ENCODE measurements at regions not wholly inside any gene's neighbourhood (a gene's known extent, or its start where the extent isn't known, plus 50 kb on each side); places are given as distances from the start of the nearest gene placed in this dataset.

GRCh38 chr22:48366591-48366990 is 1461.1 kb downstream of the BRD1 start:
- Histone ChIP-seq H3K27ac (ENCODE audit: extremely low read depth, low read depth, low read length) (no peak overlapping the region), H3K4me1 (ENCODE audit: control insufficient read depth, insufficient read depth, low read length) (peaks cover 6% of the 10 kb centered on the region), H3K36me3 (ENCODE audit: control insufficient read depth in 2 of 2, insufficient read depth in 1 of 2, low read length in 2 of 2) (no peaks in the 10 kb centered on the region), H3K4me3 (ENCODE audit: low read depth, low read length) (no peak overlapping the region), H3K9me3 (ENCODE audit: control insufficient read depth, insufficient read depth, low read depth, low read length) (no peaks in the 10 kb centered on the region)
- ChIA-PET CTCF (no interaction called here), POLR2A (no interaction called here)
- TF ChIP-seq TRIM28 (IDR thresholded peaks at IDR 0.05; ENCODE audit: borderline replicate concordance, low read length) (no peak), ZNF23 (tag by site-specific recombination; IDR thresholded peaks at IDR 0.05; ENCODE audit: borderline replicate concordance) (no peak), ZNF785 (tag by site-specific recombination; IDR thresholded peaks at IDR 0.05) (no peak), ZNF48 (tag by site-specific recombination; IDR thresholded peaks at IDR 0.05) (no peak), ZNF148 (tag by site-specific recombination; IDR thresholded peaks at IDR 0.05; ENCODE audit: borderline replicate concordance) (no peak), ZSCAN16 (tag by site-specific recombination; IDR thresholded peaks at IDR 0.05) (no peak), SALL2 (tag by site-specific recombination; IDR thresholded peaks at IDR 0.05; ENCODE audit: borderline replicate concordance) (no peak), YY1 (tag by site-specific recombination; IDR thresholded peaks at IDR 0.05) (no peak), HOXA7 (CRISPR knock-in tag; IDR thresholded peaks at IDR 0.05; ENCODE audit: borderline replicate concordance) (no peak), YY2 (tag by site-specific recombination; IDR thresholded peaks at IDR 0.05) (no peak), ZNF692 (tag by site-specific recombination; IDR thresholded peaks at IDR 0.05) (no peak), ZNF335 (tag by site-specific recombination; conservative IDR thresholded peaks at IDR 0.05) (no peak)

GRCh38 chr22:48366056-48366455 is 1461.6 kb downstream of the BRD1 start:
- Histone ChIP-seq H3K36me3 (ENCODE audit: control insufficient read depth in 2 of 2, insufficient read depth in 1 of 2, low read length in 2 of 2) (no peaks in the 10 kb centered on the region), H3K9me3 (ENCODE audit: control insufficient read depth, insufficient read depth, low read depth, low read length) (no peaks in the 10 kb centered on the region), H3K27ac (ENCODE audit: extremely low read depth, low read depth, low read length) (no peak overlapping the region), H3K4me1 (ENCODE audit: control insufficient read depth, insufficient read depth, low read length) (peaks cover 6% of the 10 kb centered on the region), H3K4me3 (ENCODE audit: low read depth, low read length) (no peak overlapping the region)
- TF ChIP-seq KLF9 (tag by site-specific recombination; IDR thresholded peaks at IDR 0.05; ENCODE audit: low read depth) (no peak), TRIM28 (IDR thresholded peaks at IDR 0.05; ENCODE audit: borderline replicate concordance, low read length) (no peak), ZNF274 (IDR thresholded peaks at IDR 0.05; ENCODE audit: low read length) (no peak), ZNF274 (tag by site-specific recombination; IDR thresholded peaks at IDR 0.05; ENCODE audit: borderline replicate concordance) (no peak), ZNF292 (tag by site-specific recombination; IDR thresholded peaks at IDR 0.05; ENCODE audit: borderline replicate concordance, low read depth) (no peak), ZNF223 (tag by site-specific recombination; IDR thresholded peaks at IDR 0.05) (no peak), ZNF785 (tag by site-specific recombination; IDR thresholded peaks at IDR 0.05) (no peak), ZNF398 (tag by site-specific recombination; IDR thresholded peaks at IDR 0.05) (no peak), TSHZ1 (tag by site-specific recombination; IDR thresholded peaks at IDR 0.05; ENCODE audit: borderline replicate concordance) (no peak), MEIS1 (CRISPR knock-in tag; IDR thresholded peaks at IDR 0.05; ENCODE audit: borderline replicate concordance) (no peak), ZNF514 (tag by site-specific recombination; IDR thresholded peaks at IDR 0.05) (no peak), ZNF707 (tag by site-specific recombination; IDR thresholded peaks at IDR 0.05) (no peak), ZNF175 (tag by site-specific recombination; IDR thresholded peaks at IDR 0.05) (no peak), ZNF350 (tag by site-specific recombination; IDR thresholded peaks at IDR 0.05) (no peak)
- ChIA-PET POLR2A (no interaction called here), CTCF (no interaction called here)
